ENCODE measurements at regions not wholly inside any gene's neighbourhood (a gene's known extent, or its start where the extent isn't known, plus 50 kb on each side); places are given as distances from the start of the nearest gene placed in this dataset.

GRCh38 chr5:174371600-174372094 is 326.1 kb downstream of the NSG2 start:
- Histone ChIP-seq H3K9me3 (ENCODE audit: control insufficient read depth, insufficient read depth, low read length) (no peaks in the 10 kb centered on the region), H3K36me3 (ENCODE audit: insufficient read depth, low read length) (no peaks in the 10 kb centered on the region; the same call in 1 of the 2 replicates), H3K4me1 (ENCODE audit: insufficient read depth, low read length) (no peaks in the 10 kb centered on the region), H3K9ac (ENCODE audit: low read depth, low read length) (no peak overlapping the region)

GRCh38 chr5:174374206-174374605 is 328.7 kb downstream of the NSG2 start:
- H3K4me1 ChIP-seq (ENCODE audit: insufficient read depth, low read length), result no peaks in the 10 kb centered on the region
- no peak overlapping the region for H3K9ac ChIP-seq (ENCODE audit: low read depth, low read length)
- no peaks in the 10 kb centered on the region; the same call in 1 of the 2 replicates for H3K9me3 ChIP-seq (ENCODE audit: control insufficient read depth, insufficient read depth, low read length)
- no peaks in the 10 kb centered on the region; the same call in 1 of the 2 replicates for H3K36me3 ChIP-seq (ENCODE audit: insufficient read depth, low read length)

GRCh38 chr5:174376056-174376455 is 330.6 kb downstream of the NSG2 start:
- no peaks in the 10 kb centered on the region for H3K4me1 ChIP-seq (ENCODE audit: insufficient read depth, low read length)
- no peaks in the 10 kb centered on the region; the same call in 1 of the 2 replicates for H3K36me3 ChIP-seq (ENCODE audit: insufficient read depth, low read length)
- H3K9me3 ChIP-seq (ENCODE audit: control insufficient read depth, insufficient read depth, low read length), result no peaks in the 10 kb centered on the region; the same call in 1 of the 2 replicates
- H3K9ac ChIP-seq (ENCODE audit: low read depth, low read length), result no peak overlapping the region

- no peaks in the 10 kb centered on the region; the same call in 1 of the 2 replicates for H3K36me3 ChIP-seq (ENCODE audit: insufficient read depth, low read length)
- H3K9me3 ChIP-seq (ENCODE audit: control insufficient read depth, insufficient read depth, low read length), result no peaks in the 10 kb centered on the region; the same call in 1 of the 2 replicates
- no peaks in the 10 kb centered on the region for H3K4me1 ChIP-seq (ENCODE audit: insufficient read depth, low read length)
Measured at GRCh38 chr5:174376726-174377373, 331.3 kb downstream of the NSG2 start.

GRCh38 chr5:174378121-174378874 is 332.8 kb downstream of the NSG2 start:
- Histone ChIP-seq H3K9ac (ENCODE audit: low read depth, low read length) (no peak overlapping the region), H3K4me1 (ENCODE audit: insufficient read depth, low read length) (peaks cover 7% of the 10 kb centered on the region), H3K9me3 (ENCODE audit: control insufficient read depth, insufficient read depth, low read length) (no peaks in the 10 kb centered on the region; the same call in 1 of the 2 replicates), H3K36me3 (ENCODE audit: insufficient read depth, low read length) (no peaks in the 10 kb centered on the region; the same call in 1 of the 2 replicates)

More at GRCh38 chr5:174376726-174377373, 331.3 kb downstream of the NSG2 start:
- H3K9ac ChIP-seq (ENCODE audit: low read depth, low read length), result no peak overlapping the region

- Histone ChIP-seq H3K4me1 (ENCODE audit: insufficient read depth, low read length) (peaks cover 16% of the 10 kb centered on the region), H3K36me3 (ENCODE audit: insufficient read depth, low read length) (no peaks in the 10 kb centered on the region), H3K9ac (ENCODE audit: low read depth, low read length) (no peak overlapping the region), H3K9me3 (ENCODE audit: control insufficient read depth, insufficient read depth, low read length) (no peaks in the 10 kb centered on the region; the same call in 1 of the 2 replicates)
Measured at GRCh38 chr5:174380311-174380710, 334.8 kb downstream of the NSG2 start.

- H3K9me3 ChIP-seq (ENCODE audit: control insufficient read depth, insufficient read depth, low read length), result no peaks in the 10 kb centered on the region; the same call in 1 of the 2 replicates
- H3K36me3 ChIP-seq (ENCODE audit: insufficient read depth, low read length), result no peaks in the 10 kb centered on the region
- peaks cover 16% of the 10 kb centered on the region for H3K4me1 ChIP-seq (ENCODE audit: insufficient read depth, low read length)
- H3K9ac ChIP-seq (ENCODE audit: low read depth, low read length), result no peak overlapping the region
Measured at GRCh38 chr5:174381241-174381640, 335.7 kb downstream of the NSG2 start.

GRCh38 chr5:174383210-174384167 is 338.0 kb downstream of the NSG2 start:
- H3K9ac ChIP-seq (ENCODE audit: low read depth, low read length), result peak overlapping the region; percentile 17; the same call in 1 of the 2 replicates
- peaks cover 16% of the 10 kb centered on the region for H3K4me1 ChIP-seq (ENCODE audit: insufficient read depth, low read length)
- no peaks in the 10 kb centered on the region for H3K36me3 ChIP-seq (ENCODE audit: insufficient read depth, low read length)
- no peaks in the 10 kb centered on the region; the same call in 1 of the 2 replicates for H3K9me3 ChIP-seq (ENCODE audit: control insufficient read depth, insufficient read depth, low read length)

- peaks cover 16% of the 10 kb centered on the region for H3K4me1 ChIP-seq (ENCODE audit: insufficient read depth, low read length)
- no peaks in the 10 kb centered on the region for H3K9me3 ChIP-seq (ENCODE audit: control insufficient read depth, insufficient read depth, low read length)
- H3K9ac ChIP-seq (ENCODE audit: low read depth, low read length), result no peak overlapping the region
- no peaks in the 10 kb centered on the region for H3K36me3 ChIP-seq (ENCODE audit: insufficient read depth, low read length)
Measured at GRCh38 chr5:174384509-174384947, 339.0 kb downstream of the NSG2 start.

GRCh38 chr5:174386306-174386705 is 338.1 kb upstream of the MSX2 start:
- H3K9ac ChIP-seq (ENCODE audit: low read depth, low read length), result no peak overlapping the region
- no peaks in the 10 kb centered on the region for H3K36me3 ChIP-seq (ENCODE audit: insufficient read depth, low read length)
- H3K4me1 ChIP-seq (ENCODE audit: insufficient read depth, low read length), result peaks cover 16% of the 10 kb centered on the region
- H3K9me3 ChIP-seq (ENCODE audit: control insufficient read depth, insufficient read depth, low read length), result no peaks in the 10 kb centered on the region

- Histone ChIP-seq H3K9me3 (ENCODE audit: control insufficient read depth, insufficient read depth, low read length) (no peaks in the 10 kb centered on the region), H3K36me3 (ENCODE audit: insufficient read depth, low read length) (no peaks in the 10 kb centered on the region), H3K9ac (ENCODE audit: low read depth, low read length) (no peak overlapping the region), H3K4me1 (ENCODE audit: insufficient read depth, low read length) (peaks cover 16% of the 10 kb centered on the region)
Measured at GRCh38 chr5:174386846-174387245, 337.5 kb upstream of the MSX2 start.

- Histone ChIP-seq H3K36me3 (ENCODE audit: insufficient read depth, low read length) (no peaks in the 10 kb centered on the region), H3K4me1 (ENCODE audit: insufficient read depth, low read length) (peaks cover 16% of the 10 kb centered on the region), H3K9ac (ENCODE audit: low read depth, low read length) (no peak overlapping the region)
Measured at GRCh38 chr5:174387448-174387847, 336.9 kb upstream of the MSX2 start.

GRCh38 chr5:174392892-174393291 is 331.5 kb upstream of the MSX2 start:
- Histone ChIP-seq H3K9ac (ENCODE audit: low read depth, low read length) (no peak overlapping the region), H3K9me3 (ENCODE audit: control insufficient read depth, insufficient read depth, low read length) (no peaks in the 10 kb centered on the region), H3K36me3 (ENCODE audit: insufficient read depth, low read length) (no peaks in the 10 kb centered on the region)

More at GRCh38 chr5:174387448-174387847, 336.9 kb upstream of the MSX2 start:
- no peaks in the 10 kb centered on the region for H3K9me3 ChIP-seq (ENCODE audit: control insufficient read depth, insufficient read depth, low read length)

GRCh38 chr5:174396541-174396940 is 327.8 kb upstream of the MSX2 start:
- H3K9me3 ChIP-seq (ENCODE audit: control insufficient read depth, insufficient read depth, low read length), result no peaks in the 10 kb centered on the region
- H3K36me3 ChIP-seq (ENCODE audit: insufficient read depth, low read length), result no peaks in the 10 kb centered on the region
- no peaks in the 10 kb centered on the region for H3K4me1 ChIP-seq (ENCODE audit: insufficient read depth, low read length)
- no peak overlapping the region for H3K9ac ChIP-seq (ENCODE audit: low read depth, low read length)

More at GRCh38 chr5:174392892-174393291, 331.5 kb upstream of the MSX2 start:
- no peaks in the 10 kb centered on the region for H3K4me1 ChIP-seq (ENCODE audit: insufficient read depth, low read length)

All from ES-I3 (cell line).